GM21723 (cell line): ENCODE measurements at regions not wholly inside any gene's neighbourhood (a gene's known extent, or its start where the extent isn't known, plus 50 kb on each side); places are given as distances from the start of the nearest gene placed in this dataset.
"Not testable (repeated sequence)": the region's sequence is repeated elsewhere in the genome, so short reads cannot be mapped to it uniquely, and the experiment has no call there.

Experiments used
- ATAC-seq: cut with Tn5 transposase; IDR thresholded peaks from one replicate; pipeline ENCODE4 v1.9.1; 2021; ENCODE audit warnings: mild to moderate bottlenecking, moderate library complexity; ENCODE audit not compliant: unreplicated experiment

GRCh38 chrX:54615109-54615508, 85.1 kb downstream of the GNL3L start:
- ATAC-seq = no peak

GRCh38 chrX:54633641-54634040, 103.6 kb downstream of the GNL3L start:
- no peak for ATAC-seq

- no peak for ATAC-seq
These were observed 109.0 kb downstream of the GNL3L start for GRCh38 chrX:54639018-54639345.

GRCh38 chrX:54639346-54640102, 109.5 kb downstream of the GNL3L start:
- peak; percentile 92 for ATAC-seq

- no peak for ATAC-seq
These were observed 110.2 kb downstream of the GNL3L start for GRCh38 chrX:54640103-54640690.

GRCh38 chrX:54640736-54641135, 110.7 kb downstream of the GNL3L start:
- no peak for ATAC-seq

GRCh38 chrX:54641530-54641929, 111.5 kb downstream of the GNL3L start:
- ATAC-seq = no peak

- not testable (repeated sequence) for ATAC-seq
These were observed 117.6 kb downstream of the GNL3L start for GRCh38 chrX:54647607-54648006.

- ATAC-seq = no peak
These were observed 129.5 kb downstream of the GNL3L start for GRCh38 chrX:54659547-54659946.

GRCh38 chrX:54675762-54676161, 122.3 kb downstream of the ITIH6 start:
- no peak for ATAC-seq

- ATAC-seq = no peak
These were observed 102.8 kb downstream of the ITIH6 start for GRCh38 chrX:54695231-54695630.

- peak; percentile 99 for ATAC-seq
These were observed 102.1 kb downstream of the ITIH6 start for GRCh38 chrX:54695816-54696487.
